G401 (cell line): ENCODE measurements at regions not wholly inside any gene's neighbourhood (a gene's known extent, or its start where the extent isn't known, plus 50 kb on each side); places are given as distances from the start of the nearest gene placed in this dataset.
"Not testable (repeated sequence)": the region's sequence is repeated elsewhere in the genome, so short reads cannot be mapped to it uniquely, and the experiment has no call there.

Experiments used
- DNase-seq: peaks from one replicate; pipeline ENCODE4 v3.0.0-alpha.2; 2015; ENCODE audit warnings: low spot score
- in situ Hi-C: cut with HindIII; loops from 2 replicates; pipeline ENCODE4 v1.10.0; 2016; ENCODE audit warnings: low sequenced_read_pairs, mixed read lengths

DNA sequence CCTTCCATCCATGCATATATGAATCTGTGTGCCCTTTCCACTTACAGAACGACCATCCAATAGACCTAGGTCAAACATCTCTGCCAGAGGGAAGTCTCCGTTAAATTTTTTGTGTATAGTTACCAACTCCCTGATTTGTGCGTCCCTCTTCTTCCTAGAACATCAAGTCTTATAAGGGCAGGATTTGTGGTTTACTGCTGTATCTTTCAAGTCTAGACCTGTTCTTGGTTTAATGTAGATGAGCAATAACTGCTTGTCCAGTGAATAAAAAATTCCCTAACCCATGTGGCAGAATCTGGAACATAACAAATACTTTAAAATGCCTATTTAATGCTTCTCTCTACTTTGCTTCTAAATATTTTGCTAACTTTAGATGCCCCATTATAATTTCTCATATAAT, 988.8 kb downstream of the RAPGEF2 start:
- no peak for DNase-seq
- in situ Hi-C loops, result no loop called here

- no peak for DNase-seq
- in situ Hi-C loops, result no loop called here
These were observed 997.4 kb downstream of the RAPGEF2 start for GRCh38 chr4:160100316-160100715.

GRCh38 chr4:160110891-160111290, 1008.0 kb downstream of the RAPGEF2 start:
- in situ Hi-C loops, result no loop called here

GRCh38 chr4:160117686-160118085, 1014.8 kb downstream of the RAPGEF2 start:
- in situ Hi-C loops, result no loop called here
- DNase-seq, result no peak

More at GRCh38 chr4:160110891-160111290, 1008.0 kb downstream of the RAPGEF2 start:
- DNase-seq, result no peak

GRCh38 chr4:160125576-160126287, 1022.9 kb downstream of the RAPGEF2 start:
- DNase-seq, in situ Hi-C loops: not testable (repeated sequence)

DNA sequence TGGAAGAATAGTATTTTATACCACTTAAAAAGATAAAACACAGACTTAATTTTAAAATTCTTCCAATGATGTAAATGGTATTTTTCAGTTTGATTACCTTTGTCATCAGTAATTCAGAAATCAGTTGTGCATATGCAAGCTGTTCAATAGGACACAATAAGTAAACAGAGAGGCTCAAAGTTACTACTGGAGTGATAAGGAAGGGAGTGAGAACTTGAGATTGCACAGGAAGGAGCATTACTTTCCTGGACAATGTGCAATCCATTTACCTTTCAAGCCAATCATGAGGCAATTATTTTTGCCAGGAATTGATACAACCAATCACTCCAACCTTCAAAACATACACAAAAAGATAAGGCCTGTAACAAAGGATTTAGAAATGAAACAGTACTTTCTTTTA, 1024.3 kb downstream of the RAPGEF2 start:
- in situ Hi-C loops, result no loop called here
- DNase-seq, result no peak

- in situ Hi-C loops, result no loop called here
- DNase-seq, result no peak
These were observed 1026.6 kb downstream of the RAPGEF2 start for GRCh38 chr4:160129439-160129838.

DNA sequence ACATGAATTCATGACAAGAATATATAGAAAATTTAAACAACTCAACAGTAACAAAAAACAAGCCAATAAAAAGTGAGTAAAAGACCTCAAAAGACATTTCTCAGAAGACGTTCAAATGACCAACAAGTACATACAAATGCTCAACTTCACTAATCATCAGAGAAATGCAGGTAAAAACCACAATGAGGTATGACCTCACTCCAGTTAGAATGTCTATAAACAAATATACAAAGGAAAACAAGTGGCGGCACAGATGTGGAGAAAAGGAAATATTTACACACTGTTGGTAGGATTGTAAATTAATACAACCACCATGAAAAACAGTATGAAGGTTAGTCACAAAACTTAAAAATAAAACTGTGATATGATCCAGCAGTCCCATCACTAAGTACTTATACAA, 1033.1 kb downstream of the RAPGEF2 start:
- no peak for DNase-seq
- in situ Hi-C loops, result no loop called here

DNA sequence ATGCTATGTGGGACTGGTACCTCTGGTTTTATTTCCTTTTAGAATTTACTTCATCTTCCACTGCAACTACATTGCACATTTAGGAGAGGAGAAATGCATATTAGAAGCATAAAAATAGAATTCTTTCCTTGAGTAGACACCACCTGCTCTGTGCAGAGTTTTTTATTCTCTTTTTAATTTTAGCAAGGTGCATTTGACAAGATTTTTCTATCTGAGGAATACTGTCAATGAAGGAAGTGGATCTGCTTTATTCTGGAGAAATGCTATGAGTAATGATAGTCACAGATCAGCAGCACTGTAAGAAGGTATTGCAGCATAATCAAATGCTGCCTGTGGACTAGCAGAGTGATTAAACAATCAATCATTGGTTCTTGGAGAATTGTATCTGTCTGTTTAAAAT, 1038.3 kb downstream of the RAPGEF2 start:
- DNase-seq, result no peak
- in situ Hi-C loops, result no loop called here

DNA sequence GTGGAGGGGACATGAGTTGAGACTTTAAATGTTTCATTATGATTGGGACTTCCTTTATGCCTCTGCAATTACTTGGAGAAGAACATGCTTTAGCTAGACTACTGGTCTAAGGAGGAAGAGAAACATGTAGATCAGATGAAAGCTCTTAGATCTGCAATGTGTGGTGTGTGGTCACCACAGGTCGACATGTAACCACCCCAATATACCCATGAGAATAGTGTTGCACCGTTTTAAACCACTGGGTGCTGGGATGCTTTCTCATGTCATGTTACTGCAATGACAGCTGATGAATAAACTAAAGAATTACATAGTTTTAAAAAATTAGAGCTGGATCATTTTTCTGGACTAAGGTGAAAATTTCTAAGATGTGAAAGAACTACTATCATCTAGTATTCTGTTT, 1039.7 kb downstream of the RAPGEF2 start:
- no peak for DNase-seq
- in situ Hi-C loops, result no loop called here

DNA sequence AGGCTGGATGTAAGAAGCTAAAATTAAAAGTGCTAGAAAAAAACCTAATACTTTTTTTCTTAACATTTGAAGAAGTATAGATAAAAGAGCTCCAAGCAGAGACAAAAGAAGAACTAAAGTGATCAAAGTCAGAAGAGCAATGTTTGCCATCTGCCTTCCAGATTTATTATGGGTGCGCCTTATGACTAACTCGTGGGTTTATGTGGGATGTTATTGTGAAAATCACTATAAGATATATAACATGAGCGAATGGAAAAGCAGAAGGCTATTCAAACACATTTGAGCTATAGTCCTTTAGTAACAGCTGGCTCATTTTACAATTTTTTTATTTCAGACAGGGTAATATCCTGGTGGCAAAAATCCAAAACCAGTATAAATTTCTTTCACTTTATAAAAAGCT, 1040.7 kb downstream of the RAPGEF2 start:
- in situ Hi-C loops, result no loop called here
- DNase-seq, result no peak

DNA sequence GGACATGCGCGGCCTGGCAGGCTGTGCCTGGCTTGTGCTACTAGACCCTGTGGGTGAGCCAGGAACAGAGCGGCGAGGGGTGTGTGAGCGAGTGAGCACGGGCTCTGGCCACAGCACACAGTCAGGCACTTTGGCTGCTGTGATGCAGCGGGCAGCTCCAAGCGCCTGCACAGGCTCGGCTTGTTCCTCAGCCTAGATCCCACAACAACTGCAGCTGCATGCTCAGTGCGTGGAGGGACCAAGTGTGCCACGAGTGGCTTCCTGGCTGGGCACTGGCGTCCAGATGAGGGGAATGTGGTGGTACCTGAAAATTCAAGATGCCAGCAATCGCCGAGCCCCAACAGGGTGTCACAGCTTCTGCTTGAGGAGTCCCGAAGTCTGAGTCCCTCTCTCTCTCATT, 1056.6 kb downstream of the RAPGEF2 start:
- in situ Hi-C loops, result no loop called here
- DNase-seq, result no peak

- in situ Hi-C loops, result no loop called here
- DNase-seq, result no peak
These were observed 1058.1 kb downstream of the RAPGEF2 start for GRCh38 chr4:160161026-160161425.

- no peak for DNase-seq
- in situ Hi-C loops, result no loop called here
These were observed 1072.3 kb downstream of the RAPGEF2 start for GRCh38 chr4:160175064-160175643.

- no peak for DNase-seq
- in situ Hi-C loops, result no loop called here
These were observed 1077.3 kb downstream of the RAPGEF2 start for GRCh38 chr4:160180211-160180610.

DNA sequence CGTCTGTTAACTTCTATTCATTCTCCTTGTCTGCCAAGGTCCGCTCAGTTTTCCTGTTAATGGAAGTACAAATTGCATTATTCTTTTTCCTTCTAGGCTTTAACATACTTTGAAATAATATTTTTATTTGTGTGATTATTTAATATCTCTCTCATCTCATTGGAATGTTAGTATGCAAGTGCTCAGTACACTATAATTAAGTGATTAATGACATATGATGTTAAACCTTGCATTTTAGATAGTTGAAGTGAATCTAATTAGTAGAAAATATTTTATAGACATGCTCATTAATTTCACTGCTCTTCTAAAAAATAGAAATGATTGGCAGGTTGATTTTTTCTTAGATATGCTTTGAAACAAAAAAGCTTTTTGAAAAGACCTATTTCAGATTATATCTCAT, 1079.8 kb downstream of the RAPGEF2 start:
- DNase-seq, result no peak
- in situ Hi-C loops, result no loop called here

DNA sequence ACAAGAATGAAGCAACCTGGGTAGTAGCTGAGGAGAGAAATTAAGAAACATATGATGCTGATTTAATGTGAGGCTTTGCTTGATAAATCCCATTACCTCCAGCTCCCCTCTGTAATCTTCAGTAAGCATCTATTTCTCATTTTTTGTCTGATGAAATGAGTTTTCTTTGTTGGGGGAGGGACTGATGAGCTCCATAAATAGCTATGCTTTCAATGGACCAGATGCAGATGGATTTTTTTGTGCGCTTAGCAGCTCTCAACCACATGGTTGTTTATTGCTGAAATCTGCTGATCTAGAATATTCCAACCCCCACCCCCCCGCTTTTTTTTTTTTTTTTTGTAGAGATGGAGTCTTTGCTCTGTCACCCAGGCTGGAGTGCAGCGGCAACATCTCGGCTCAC, 1082.0 kb downstream of the RAPGEF2 start:
- DNase-seq, result no peak
- in situ Hi-C loops, result no loop called here

- in situ Hi-C loops, result no loop called here
- DNase-seq, result no peak
These were observed 1090.9 kb downstream of the RAPGEF2 start for GRCh38 chr4:160193787-160194186.

- DNase-seq, result no peak
- in situ Hi-C loops, result no loop called here
These were observed 1091.8 kb downstream of the RAPGEF2 start for GRCh38 chr4:160194716-160195115.

DNA sequence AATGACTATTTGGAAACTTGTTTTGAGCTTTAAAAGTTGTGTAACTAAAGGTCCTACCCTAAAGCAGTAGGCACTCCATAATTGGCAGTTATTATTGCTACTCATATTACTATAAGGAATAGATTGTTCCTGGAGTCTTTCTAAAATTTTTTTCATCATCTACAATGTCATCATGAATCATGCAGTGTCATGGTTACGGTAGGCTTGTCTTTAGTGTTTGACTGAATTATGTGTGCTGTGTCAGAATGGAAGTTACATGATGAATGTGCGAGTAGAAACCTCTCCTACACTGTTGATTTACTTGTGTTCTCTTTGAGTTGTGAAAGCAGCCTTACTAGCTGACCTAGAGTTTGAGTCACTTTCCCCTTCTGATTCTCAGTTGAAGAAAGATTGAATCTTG, 1099.9 kb downstream of the RAPGEF2 start:
- in situ Hi-C loops, result no loop called here
- no peak for DNase-seq

DNA sequence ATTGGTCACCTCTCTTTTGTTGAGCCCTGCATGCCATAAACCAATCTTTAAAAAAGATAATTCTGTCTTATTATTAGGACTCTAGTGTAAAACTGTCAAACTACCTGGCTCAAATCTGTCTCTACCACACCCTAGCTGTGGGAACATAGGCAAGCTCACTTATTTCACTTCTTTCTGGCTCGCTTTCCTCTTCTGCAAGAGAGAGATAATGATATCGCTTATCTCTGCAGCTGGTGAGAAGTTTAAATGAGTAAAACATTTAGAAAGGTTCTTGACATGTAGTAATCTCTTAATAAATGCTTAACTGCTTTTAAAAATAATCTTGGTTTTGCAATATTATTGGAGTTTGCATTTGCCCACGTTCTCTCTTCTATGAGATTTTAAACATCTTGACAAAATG, 1109.2 kb downstream of the RAPGEF2 start:
- no peak for DNase-seq
- in situ Hi-C loops, result no loop called here
